H9 (cell line): ENCODE measurements at regions not wholly inside any gene's neighbourhood (a gene's known extent, or its start where the extent isn't known, plus 50 kb on each side); places are given as distances from the start of the nearest gene placed in this dataset.
A peak's percentile ranks its signal among the peaks of the same experiment; 100 is the strongest.

Source experiments
- DNase-seq: peaks from one replicate; pipeline ENCODE4 v3.0.0-alpha.2; 2017
- H2AFZ ChIP-seq: one replicate; pipeline ENCODE4 v1.6.1; 2013; ENCODE audit warnings: mild to moderate bottlenecking, low read length, control low read depth, moderate library complexity
- H2AK5ac ChIP-seq: 2 replicates; pipeline ENCODE4 v1.6.1; 2013; ENCODE audit warnings: low read length, control low read depth, mixed read lengths; ENCODE audit not compliant: insufficient read length
- H2BK120ac ChIP-seq: one replicate; pipeline ENCODE4 v1.6.1; 2013; ENCODE audit warnings: low read depth, mild to moderate bottlenecking, low read length, control low read depth, inconsistent platforms; ENCODE audit not compliant: poor library complexity, severe bottlenecking
- H2BK12ac ChIP-seq: 2 replicates; pipeline ENCODE4 v1.6.1; 2013; ENCODE audit warnings: low read length, control low read depth, mixed read lengths, low read depth; ENCODE audit not compliant: insufficient read length
- H2BK15ac ChIP-seq: 2 replicates; pipeline ENCODE4 v1.6.1; 2013; ENCODE audit warnings: low read depth, low read length, control low read depth
- H2BK20ac ChIP-seq: one replicate; pipeline ENCODE4 v1.6.1; 2013; ENCODE audit warnings: low read depth, mild to moderate bottlenecking, low read length, control low read depth, inconsistent platforms; ENCODE audit not compliant: poor library complexity, severe bottlenecking
- H2BK5ac ChIP-seq: 2 replicates; pipeline ENCODE4 v1.6.1; 2013; ENCODE audit warnings: low read length, control low read depth, mixed read lengths; ENCODE audit not compliant: insufficient read length
- H3K14ac ChIP-seq: 2 replicates; pipeline ENCODE4 v1.6.1; 2013; ENCODE audit warnings: low read length, control low read depth; ENCODE audit not compliant: insufficient read depth
- H3K18ac ChIP-seq: 2 replicates; pipeline ENCODE4 v1.6.1; 2013; ENCODE audit warnings: low read depth, mild to moderate bottlenecking, mixed read lengths, low read length, control low read depth; ENCODE audit not compliant: insufficient read length
- H3K23ac ChIP-seq: 2 replicates; pipeline ENCODE4 v1.6.1; 2013; ENCODE audit warnings: low read length, control low read depth, mixed read lengths, low read depth; ENCODE audit not compliant: insufficient read length
- H3K23me2 ChIP-seq: 2 replicates; pipeline ENCODE4 v1.6.1; 2013; ENCODE audit warnings: low read depth, mild to moderate bottlenecking, mixed read lengths, low read length, control low read depth; ENCODE audit not compliant: insufficient read length, poor library complexity, severe bottlenecking
- H3K27ac ChIP-seq: 2 replicates; pipeline ENCODE4 v1.5.1; 2013; ENCODE audit warnings: low read length, control low read depth, mixed read lengths, low read depth; ENCODE audit not compliant: insufficient read length
- H3K27me3 ChIP-seq: 2 replicates; pipeline ENCODE4 v1.6.1; 2013; ENCODE audit warnings: low read length, control low read depth, inconsistent platforms; ENCODE audit not compliant: insufficient read depth
- H3K4ac ChIP-seq: 2 replicates; pipeline ENCODE4 v1.6.1; 2013; ENCODE audit warnings: low read depth, mild to moderate bottlenecking, control low read depth, inconsistent platforms, low read length, moderate library complexity
- H3K4me1 ChIP-seq: 2 replicates; pipeline ENCODE4 v1.6.1; 2013; ENCODE audit warnings: low read length, control low read depth, inconsistent platforms; ENCODE audit not compliant: insufficient read depth
- H3K4me2 ChIP-seq: 2 replicates; pipeline ENCODE4 v1.6.1; 2013; ENCODE audit warnings: low read length, control low read depth, mixed read lengths; ENCODE audit not compliant: insufficient read length, insufficient read depth
- H3K56ac ChIP-seq: 2 replicates; pipeline ENCODE4 v1.6.1; 2013; ENCODE audit warnings: low read depth, mild to moderate bottlenecking, mixed read lengths, low read length, control low read depth; ENCODE audit not compliant: insufficient read length
- H3K79me1 ChIP-seq: 2 replicates; pipeline ENCODE4 v1.6.1; 2013; ENCODE audit warnings: low read depth, mild to moderate bottlenecking, moderate library complexity, low read length, control low read depth, inconsistent platforms; ENCODE audit not compliant: insufficient read depth, poor library complexity, severe bottlenecking
- H3K79me2 ChIP-seq: 2 replicates; pipeline ENCODE4 v1.6.1; 2013; ENCODE audit warnings: low read length, control low read depth, inconsistent platforms; ENCODE audit not compliant: insufficient read depth
- H3K9ac ChIP-seq: 2 replicates; pipeline ENCODE4 v1.6.1; 2013; ENCODE audit warnings: low read length, control low read depth, mixed read lengths; ENCODE audit not compliant: insufficient read length; ENCODE audit errors: extremely low read depth
- H3K9me3 ChIP-seq: one replicate; pipeline ENCODE4 v1.6.1; 2013; ENCODE audit warnings: low read depth, low read length, inconsistent platforms; ENCODE audit not compliant: control insufficient read depth
- H3T11ph ChIP-seq: one replicate; pipeline ENCODE4 v1.6.1; 2013; ENCODE audit warnings: mild to moderate bottlenecking, low read length, control low read depth, inconsistent platforms
- H4K20me1 ChIP-seq: one replicate; pipeline ENCODE4 v1.6.1; 2013; ENCODE audit not compliant: control insufficient read depth, insufficient read length, insufficient read depth
- H4K5ac ChIP-seq: 2 replicates; pipeline ENCODE4 v1.6.1; 2013; ENCODE audit warnings: low read depth, mild to moderate bottlenecking, mixed read lengths, low read length, control low read depth; ENCODE audit not compliant: insufficient read length
- H4K8ac ChIP-seq: replicated peaks from 2 replicates; pipeline ENCODE4 v1.6.1; 2013; ENCODE audit warnings: low read length, control low read depth, mixed read lengths, low read depth; ENCODE audit not compliant: insufficient read length
- H4K91ac ChIP-seq: 2 replicates; pipeline ENCODE4 v1.6.1; 2013; ENCODE audit warnings: low read depth, mild to moderate bottlenecking, moderate library complexity, mixed read lengths, low read length, control low read depth; ENCODE audit not compliant: insufficient read length
- H3K27ac Mint-ChIP-seq, 3 experiments: 2 replicates in 2 of 3; 3 replicates in 1 of 3; pipeline ENCODE4 v1.8.0; 2020 to 2021; ENCODE audit warnings: mixed read lengths in 3 of 3, mild to moderate bottlenecking in 1 of 3, moderate library complexity in 1 of 3
- H3K27me3 Mint-ChIP-seq: 2 replicates; pipeline ENCODE4 v1.8.0; 2021; ENCODE audit warnings: low read depth, mild to moderate bottlenecking, moderate library complexity, mixed read lengths
- H3K36me3 Mint-ChIP-seq, 3 experiments: 2 replicates in 2 of 3; 3 replicates in 1 of 3; pipeline ENCODE4 v1.8.0; 2020 to 2021; ENCODE audit warnings: low read depth in 3 of 3, mixed read lengths in 3 of 3; ENCODE audit not compliant: insufficient read depth in 1 of 3
- H3K4me1 Mint-ChIP-seq, 2 experiments: 2 replicates each; pipeline ENCODE4 v1.8.0; 2020; ENCODE audit warnings: mixed read lengths in 2 of 2
- H3K4me3 Mint-ChIP-seq, 2 experiments: 2 replicates in 1 of 2; 3 replicates in 1 of 2; pipeline ENCODE4 v1.8.0; 2020 to 2021; ENCODE audit warnings: mild to moderate bottlenecking in 2 of 2, mixed read lengths in 2 of 2, moderate library complexity in 1 of 2
- H3K9me3 Mint-ChIP-seq, 2 experiments: 2 replicates in 1 of 2; 3 replicates in 1 of 2; pipeline ENCODE4 v1.8.0; 2020; ENCODE audit warnings: mild to moderate bottlenecking in 2 of 2, mixed read lengths in 2 of 2, moderate library complexity in 1 of 2
- WGBS: extraction: QIAGEN DNeasy Blood & Tissue Kit; methylation state at CpG from one replicate; pipeline ENCODE4 v1.1.7; 2013; ENCODE audit warnings: missing lambda C conversion rate, low lambda C conversion rate, mixed read lengths; ENCODE audit not compliant: insufficient read length; ENCODE audit errors: extremely low coverage; 5-methylcytosine and 5-hydroxymethylcytosine counted together
- TF ChIP-seq, protein P1 (sequence below): fragments of 200-600 bp; sonication (generic); conservative IDR thresholded peaks from 3 replicates; pipeline ENCODE4 v1.8.0; 2021; ENCODE audit warnings: antibody characterized with exemption, mild to moderate bottlenecking

DNA sequence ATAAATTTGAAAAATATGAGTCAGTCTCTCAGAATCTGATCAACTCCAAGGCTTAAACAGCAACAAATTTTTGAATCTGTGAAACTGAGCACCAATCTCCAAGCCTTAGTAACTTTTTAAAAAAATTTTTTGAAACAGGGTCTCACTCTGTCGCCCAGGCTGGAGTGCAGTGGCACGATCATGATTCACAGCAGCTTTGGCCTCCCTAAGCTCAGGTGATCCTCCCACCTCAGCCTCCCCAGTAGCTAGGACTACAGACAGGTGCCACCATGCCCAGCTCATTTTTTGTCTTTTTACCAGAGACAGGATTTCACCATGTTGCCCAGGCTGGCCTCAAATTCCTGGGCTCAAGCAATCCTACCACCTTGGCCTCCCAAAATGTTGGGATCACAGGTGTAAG is 207.9 kb upstream of the TCF21 start:
- Mint-ChIP-seq H3K27me3 (no peaks in the 10 kb centered on the region), H3K4me3 (peak overlapping the region in 1 of 2 experiments; percentile 30; a peak in 1 of 5 replicates), H3K4me1 (peaks cover 33 to 36% of the 10 kb centered on the region in 2 experiments), H3K9me3 (peaks cover 2 to 3% of the 10 kb centered on the region in 2 experiments; a peak in 1 of 5 replicates), H3K36me3 (peaks cover 0 to 3% (median 0%) of the 10 kb centered on the region in 3 experiments; a peak in 3 of 7 replicates), H3K27ac (peak overlapping the region; percentile 71 to 98 (median 95))
- Histone ChIP-seq H3K4me2 (peak overlapping the region; percentile 44), H3K79me1 (no peaks in the 10 kb centered on the region), H4K91ac (no peak overlapping the region), H3K56ac (no peak overlapping the region), H2BK15ac (no peak overlapping the region), H3K23ac (no peak overlapping the region), H2BK12ac (peak overlapping the region; percentile 12), H3K18ac (peak overlapping the region; percentile 8), H2AFZ (no peak overlapping the region), H4K20me1 (no peaks in the 10 kb centered on the region), H3K9ac (no peak overlapping the region), H2BK5ac (peak overlapping the region; percentile 9), H2AK5ac (peak overlapping the region; percentile 17), H3K9me3 (no peaks in the 10 kb centered on the region), H2BK20ac (no peak overlapping the region), H4K8ac (no peak overlapping the region), H2BK120ac (no peak overlapping the region), H3K79me2 (no peaks in the 10 kb centered on the region), H3T11ph (no peak overlapping the region), H3K23me2 (no peaks in the 10 kb centered on the region), H4K5ac (no peak overlapping the region), H3K4me1 (peaks cover 14% of the 10 kb centered on the region; the same call in 1 of the 2 replicates), H3K4ac (no peak overlapping the region), H3K27me3 (no peaks in the 10 kb centered on the region), H3K27ac (peak overlapping the region; percentile 89), H3K14ac (no peak overlapping the region)
- no CpG with 5 or more reads among the region's 2 CpGs for WGBS
- no peak for DNase-seq
- TF ChIP-seq, protein P1, sequence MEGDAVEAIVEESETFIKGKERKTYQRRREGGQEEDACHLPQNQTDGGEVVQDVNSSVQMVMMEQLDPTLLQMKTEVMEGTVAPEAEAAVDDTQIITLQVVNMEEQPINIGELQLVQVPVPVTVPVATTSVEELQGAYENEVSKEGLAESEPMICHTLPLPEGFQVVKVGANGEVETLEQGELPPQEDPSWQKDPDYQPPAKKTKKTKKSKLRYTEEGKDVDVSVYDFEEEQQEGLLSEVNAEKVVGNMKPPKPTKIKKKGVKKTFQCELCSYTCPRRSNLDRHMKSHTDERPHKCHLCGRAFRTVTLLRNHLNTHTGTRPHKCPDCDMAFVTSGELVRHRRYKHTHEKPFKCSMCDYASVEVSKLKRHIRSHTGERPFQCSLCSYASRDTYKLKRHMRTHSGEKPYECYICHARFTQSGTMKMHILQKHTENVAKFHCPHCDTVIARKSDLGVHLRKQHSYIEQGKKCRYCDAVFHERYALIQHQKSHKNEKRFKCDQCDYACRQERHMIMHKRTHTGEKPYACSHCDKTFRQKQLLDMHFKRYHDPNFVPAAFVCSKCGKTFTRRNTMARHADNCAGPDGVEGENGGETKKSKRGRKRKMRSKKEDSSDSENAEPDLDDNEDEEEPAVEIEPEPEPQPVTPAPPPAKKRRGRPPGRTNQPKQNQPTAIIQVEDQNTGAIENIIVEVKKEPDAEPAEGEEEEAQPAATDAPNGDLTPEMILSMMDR = no peak
